ENCODE measurements at regions not wholly inside any gene's neighbourhood (a gene's known extent, or its start where the extent isn't known, plus 50 kb on each side); places are given as distances from the start of the nearest gene placed in this dataset.
A peak's percentile ranks its signal among the peaks of the same experiment; 100 is the strongest.
"Not testable (repeated sequence)": the region's sequence is repeated elsewhere in the genome, so short reads cannot be mapped to it uniquely, and the experiment has no call there.

GRCh38 chr6:113017353-113017752, 670.2 kb downstream of the RFPL4B start:
- H3K27ac ChIP-seq: no peak overlapping the region
- intact Hi-C loops (cut with DNase I): no loop called here
- no peaks in the 10 kb centered on the region for H3K27me3 ChIP-seq
- no peak for DNase-seq
- H3K36me3 ChIP-seq: no peaks in the 10 kb centered on the region
- no peak for TF ChIP-seq CTCF (IDR thresholded peaks at IDR 0.05)
- no peaks in the 10 kb centered on the region for H3K9me3 ChIP-seq
- no peak overlapping the region for H3K4me3 ChIP-seq
- no peak overlapping the region for H3K9ac ChIP-seq (ENCODE audit: low read depth in 2 of 2, low read length in 2 of 2)
- H3K4me1 ChIP-seq: no peaks in the 10 kb centered on the region

DNA sequence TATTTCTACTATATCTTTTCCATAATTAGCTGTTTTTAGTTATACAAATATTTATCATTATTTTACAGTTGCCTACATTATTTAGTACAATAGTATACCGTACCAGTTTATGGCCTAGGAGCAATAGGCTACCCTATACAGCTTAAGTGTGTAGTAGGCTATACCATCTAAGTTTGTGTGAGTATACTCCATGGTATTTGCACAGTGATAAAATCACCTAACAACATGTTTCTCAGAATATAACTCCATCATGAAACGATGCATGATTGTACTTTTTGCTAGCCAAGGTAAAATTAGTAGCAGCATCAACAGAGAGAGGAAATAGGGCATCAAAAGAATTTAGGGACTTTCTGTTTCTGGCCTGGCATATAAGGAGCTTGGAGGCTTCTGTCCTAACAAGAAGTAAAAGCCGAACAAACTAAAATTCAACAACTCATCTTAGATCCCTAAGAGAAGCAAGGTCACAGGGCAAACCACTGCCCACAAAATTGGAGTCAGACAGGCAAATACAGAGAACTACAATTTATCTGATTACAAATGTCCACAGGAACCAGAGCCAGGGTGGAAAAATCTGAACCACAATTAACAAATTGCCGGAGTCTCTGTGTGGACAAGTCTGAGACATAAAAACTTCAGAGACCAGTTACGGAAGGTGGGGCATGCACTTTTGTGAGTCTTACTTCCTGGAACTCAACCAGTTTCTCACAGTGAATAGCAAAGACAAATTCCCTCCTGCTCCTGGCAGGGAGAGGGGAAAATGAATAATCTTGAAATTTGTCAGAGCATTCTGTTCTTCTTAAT, 671.4 kb downstream of the RFPL4B start:
- Histone ChIP-seq H3K36me3 (no peaks in the 10 kb centered on the region), H3K9ac (ENCODE audit: low read depth in 2 of 2, low read length in 2 of 2) (no peak overlapping the region), H3K4me3 (no peak overlapping the region), H3K4me1 (no peaks in the 10 kb centered on the region), H3K9me3 (no peaks in the 10 kb centered on the region), H3K27ac (peak overlapping the region; percentile 4), H3K27me3 (no peaks in the 10 kb centered on the region)
- intact Hi-C loops (cut with DNase I): no loop called here
- peak; percentile 51 for DNase-seq
- no peak for TF ChIP-seq CTCF (IDR thresholded peaks at IDR 0.05)

- Histone ChIP-seq H3K36me3 (no peaks in the 10 kb centered on the region), H3K27me3 (no peaks in the 10 kb centered on the region), H3K27ac (peak overlapping the region; percentile 4), H3K4me1 (no peaks in the 10 kb centered on the region), H3K4me3 (no peak overlapping the region), H3K9ac (ENCODE audit: low read depth in 2 of 2, low read length in 2 of 2) (no peak overlapping the region), H3K9me3 (no peaks in the 10 kb centered on the region)
- no peak for DNase-seq
- no peak for TF ChIP-seq CTCF (IDR thresholded peaks at IDR 0.05)
- intact Hi-C loops (cut with DNase I): no loop called here
These were observed 672.0 kb downstream of the RFPL4B start for GRCh38 chr6:113019176-113019575.

DNA sequence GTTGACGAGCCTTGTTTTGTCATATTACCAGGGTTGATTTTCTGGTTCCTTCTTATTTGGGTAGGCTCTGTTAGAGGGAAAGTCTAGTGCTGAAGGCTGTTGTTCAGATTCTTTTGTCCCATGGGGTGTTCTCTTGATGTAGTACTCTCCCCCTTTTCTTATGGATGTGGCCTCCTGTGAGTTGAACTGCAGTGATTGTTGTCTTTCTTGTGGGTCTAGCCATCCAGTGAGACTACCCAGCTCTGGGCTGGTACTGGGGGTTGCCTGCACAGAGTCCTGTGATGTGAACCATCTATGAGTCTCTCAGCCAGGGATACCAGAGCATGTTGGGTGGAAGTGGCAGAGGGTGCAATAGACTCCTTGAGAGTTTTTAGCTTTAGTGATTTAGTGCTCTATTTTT, 680.6 kb downstream of the RFPL4B start:
- no peak overlapping the region for H3K4me3 ChIP-seq
- no peak for TF ChIP-seq CTCF (IDR thresholded peaks at IDR 0.05)
- DNase-seq: no peak
- H3K36me3 ChIP-seq: no peaks in the 10 kb centered on the region
- H3K27me3 ChIP-seq: no peaks in the 10 kb centered on the region
- intact Hi-C loops (cut with DNase I): no loop called here
- H3K27ac ChIP-seq: no peak overlapping the region
- H3K9me3 ChIP-seq: no peaks in the 10 kb centered on the region
- no peak overlapping the region for H3K9ac ChIP-seq (ENCODE audit: low read depth in 2 of 2, low read length in 2 of 2)
- no peaks in the 10 kb centered on the region for H3K4me1 ChIP-seq

GRCh38 chr6:113029161-113029560, 682.0 kb downstream of the RFPL4B start:
- H3K4me1 ChIP-seq; H3K36me3 ChIP-seq; H3K9ac ChIP-seq (ENCODE audit: low read depth in 2 of 2, low read length in 2 of 2); H3K27me3 ChIP-seq; H3K4me3 ChIP-seq; intact Hi-C loops (cut with DNase I); H3K9me3 ChIP-seq; H3K27ac ChIP-seq; DNase-seq: not testable (repeated sequence)

DNA sequence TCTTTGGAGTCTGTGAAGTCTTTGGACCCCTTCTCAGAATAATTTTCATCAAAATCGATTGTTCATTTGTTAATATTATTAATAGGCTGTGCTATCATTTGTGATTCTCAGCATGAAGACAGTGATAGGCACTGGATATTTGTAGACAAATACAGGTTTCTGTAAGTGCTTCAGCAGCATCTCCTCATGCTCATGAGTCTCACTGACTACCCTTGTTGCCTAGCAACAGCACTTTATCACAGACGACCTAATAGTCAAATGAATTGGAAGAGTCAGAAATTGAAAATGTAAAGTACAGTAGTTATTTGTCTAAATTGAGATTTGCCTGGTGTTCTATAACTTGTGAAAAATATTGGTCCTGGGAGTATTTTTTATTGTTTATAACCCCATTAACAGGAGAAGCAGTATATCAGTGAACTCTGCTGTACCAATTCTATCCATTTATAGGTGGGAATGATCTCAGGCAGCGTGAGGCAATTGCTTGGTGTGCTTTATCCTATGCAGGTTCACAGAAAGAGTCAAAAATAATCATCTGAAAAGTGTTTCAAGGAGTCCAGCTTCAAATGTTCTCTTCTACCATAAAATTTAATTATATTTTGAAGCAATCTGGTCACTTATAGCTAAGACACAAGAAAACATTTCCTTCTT, 684.6 kb downstream of the RFPL4B start:
- Histone ChIP-seq H3K9ac (ENCODE audit: low read depth in 2 of 2, low read length in 2 of 2) (no peak overlapping the region), H3K9me3 (no peaks in the 10 kb centered on the region), H3K4me1 (no peaks in the 10 kb centered on the region), H3K36me3 (no peaks in the 10 kb centered on the region), H3K4me3 (no peak overlapping the region), H3K27ac (no peak overlapping the region), H3K27me3 (no peaks in the 10 kb centered on the region)
- DNase-seq: no peak
- intact Hi-C loops (cut with DNase I): no loop called here
- TF ChIP-seq CTCF (IDR thresholded peaks at IDR 0.05): no peak
